ENCODE measurements at regions not wholly inside any gene's neighbourhood (a gene's known extent, or its start where the extent isn't known, plus 50 kb on each side); places are given as distances from the start of the nearest gene placed in this dataset.

- Histone ChIP-seq H3K4me3 (no peak overlapping the region), H3K36me3 (no peaks in the 10 kb centered on the region), H3K9me3 (no peaks in the 10 kb centered on the region), H3K27ac (no peak overlapping the region), H3K4me1 (no peaks in the 10 kb centered on the region), H3K27me3 (no peaks in the 10 kb centered on the region)
- intact Hi-C loops (cut with DNase I; ENCODE audit: low total_unique reads): no loop called here
- TF ChIP-seq CTCF (IDR thresholded peaks at IDR 0.05) (no peak), POLR2A (IDR thresholded peaks at IDR 0.05) (no peak)
- DNase-seq: no peak
Observed at GRCh38 chr14:48665077-48665784, 920.9 kb downstream of the RPS29 start.

- DNase-seq: no peak
- H3K36me3 ChIP-seq: no peaks in the 10 kb centered on the region
- H3K4me3 ChIP-seq: no peak overlapping the region
- intact Hi-C loops (cut with DNase I; ENCODE audit: low total_unique reads): no loop called here
- TF ChIP-seq CTCF (IDR thresholded peaks at IDR 0.05): no peak
- H3K9me3 ChIP-seq: no peaks in the 10 kb centered on the region
- no peaks in the 10 kb centered on the region for H3K27me3 ChIP-seq
- H3K4me1 ChIP-seq: no peaks in the 10 kb centered on the region
- H3K27ac ChIP-seq: no peak overlapping the region
Observed at GRCh38 chr14:48643241-48643640, 942.9 kb downstream of the RPS29 start.

GRCh38 chr14:48628870-48629269 lies 953.5 kb upstream of the MDGA2 start:
- Histone ChIP-seq H3K27me3 (no peaks in the 10 kb centered on the region), H3K4me3 (no peak overlapping the region), H3K36me3 (no peaks in the 10 kb centered on the region), H3K27ac (no peak overlapping the region), H3K4me1 (no peaks in the 10 kb centered on the region), H3K9me3 (no peaks in the 10 kb centered on the region)
- TF ChIP-seq POLR2A (IDR thresholded peaks at IDR 0.05) (no peak), CTCF (IDR thresholded peaks at IDR 0.05) (no peak)
- intact Hi-C loops (cut with DNase I; ENCODE audit: low total_unique reads): no loop called here
- DNase-seq: no peak

- TF ChIP-seq CTCF (IDR thresholded peaks at IDR 0.05) (no peak), POLR2A (IDR thresholded peaks at IDR 0.05) (no peak)
- H3K27ac ChIP-seq: no peak overlapping the region
Observed at GRCh38 chr14:48622980-48623379, 947.6 kb upstream of the MDGA2 start.

GRCh38 chr14:48618057-48618456 lies 942.7 kb upstream of the MDGA2 start:
- TF ChIP-seq CTCF (IDR thresholded peaks at IDR 0.05): no peak
- no peak for TF ChIP-seq POLR2A (IDR thresholded peaks at IDR 0.05)
- intact Hi-C loops (cut with DNase I; ENCODE audit: low total_unique reads): no loop called here
- DNase-seq: no peak
- Histone ChIP-seq H3K27me3 (no peaks in the 10 kb centered on the region), H3K27ac (no peak overlapping the region), H3K4me1 (no peaks in the 10 kb centered on the region), H3K9me3 (no peaks in the 10 kb centered on the region), H3K36me3 (no peaks in the 10 kb centered on the region), H3K4me3 (no peak overlapping the region)

More at GRCh38 chr14:48622980-48623379, 947.6 kb upstream of the MDGA2 start:
- Histone ChIP-seq H3K36me3 (no peaks in the 10 kb centered on the region), H3K4me1 (no peaks in the 10 kb centered on the region), H3K4me3 (no peak overlapping the region), H3K27me3 (no peaks in the 10 kb centered on the region), H3K9me3 (no peaks in the 10 kb centered on the region)
- no peak for DNase-seq
- intact Hi-C loops (cut with DNase I; ENCODE audit: low total_unique reads): no loop called here

Data from uterus (tissue), 3 donors.